Tibial nerve (tissue), 4 donors: ENCODE measurements at regions not wholly inside any gene's neighbourhood (a gene's known extent, or its start where the extent isn't known, plus 50 kb on each side); places are given as distances from the start of the nearest gene placed in this dataset.

Experiments used
- DNase-seq, 2 donors: peaks; one replicate each; pipeline ENCODE4 v3.0.0-alpha.2; 2019; ENCODE audit warnings: low spot score in 2 of 2
- H3K27ac ChIP-seq, 4 donors: fragments of 200-600 bp; sonication (generic) in 3 of 4; one replicate each; pipeline ENCODE4 v1.5.1; 2017 to 2019; ENCODE audit warnings: mild to moderate bottlenecking in 1 of 4
- H3K27me3 ChIP-seq, 2 donors: fragments of 200-600 bp; sonication (generic) in 1 of 2; one replicate each; pipeline versions ENCODE4 v1.5.1 to v1.6.0; 2017 to 2019
- H3K36me3 ChIP-seq, 3 donors: fragments of 200-600 bp; sonication (generic); one replicate each; pipeline ENCODE4 v1.5.1; 2018 to 2019
- H3K4me1 ChIP-seq, 4 donors: fragments of 200-600 bp; sonication (generic) in 3 of 4; one replicate each; pipeline ENCODE4 v1.5.1; 2017 to 2019
- H3K4me3 ChIP-seq, 4 donors: fragments of 200-600 bp; sonication (generic) in 3 of 4; one replicate each; pipeline ENCODE4 v1.5.1; 2017 to 2019; ENCODE audit warnings: mild to moderate bottlenecking in 1 of 4, moderate library complexity in 1 of 4
- H3K9me3 ChIP-seq, 4 donors: fragments of 200-600 bp; sonication (generic) in 3 of 4; one replicate each; pipeline ENCODE4 v1.5.1; 2017 to 2019
- EP300 ChIP-seq, 2 donors: sonication (generic); formaldehyde crosslinking; IDR thresholded peaks; one replicate each; pipeline ENCODE4 v1.6.1; 2017; ENCODE audit warnings: antibody characterized with exemption in 2 of 2, mild to moderate bottlenecking in 1 of 2
- POLR2A ChIP-seq, 2 donors: fragments of 450-650 bp; IDR thresholded peaks; one replicate each; pipeline ENCODE4 v1.6.1; 2017; ENCODE audit warnings: antibody characterized with exemption in 2 of 2, mild to moderate bottlenecking in 2 of 2, moderate library complexity in 2 of 2
- WGBS, 2 donors: methylation state at CpG; one replicate each; pipeline ENCODE4 v1.1.5; 2018; 5-methylcytosine and 5-hydroxymethylcytosine counted together
- TF ChIP-seq, protein P1 (sequence below), 5 experiments: fragments of 200-600 bp in 3 of 5; fragments of 450-650 bp in 2 of 5; sonication (generic) in 3 of 5; IDR thresholded peaks; one replicate each; pipeline ENCODE4 v1.5.1; 2016 to 2019; ENCODE audit warnings: antibody characterized with exemption in 5 of 5, mild to moderate bottlenecking in 3 of 5, moderate library complexity in 2 of 5

DNA sequence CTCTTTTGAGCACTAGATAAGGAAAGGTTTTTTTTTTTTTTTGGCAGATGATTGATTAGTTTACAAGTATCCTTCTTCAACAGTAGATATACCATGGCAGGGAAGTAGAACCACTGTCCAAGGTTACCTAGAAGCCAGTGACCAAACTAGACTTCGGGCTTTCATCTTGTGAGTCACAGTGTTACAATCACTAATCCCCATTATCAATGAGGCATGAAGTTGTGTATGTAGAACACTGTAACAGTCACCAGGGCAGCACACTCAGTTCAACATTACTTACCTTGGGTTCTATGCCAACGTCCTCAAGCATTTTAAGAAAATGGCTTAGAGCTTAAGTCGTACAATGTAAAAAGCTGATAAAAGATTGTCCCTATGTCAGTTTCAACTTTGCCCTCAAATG, 430.9 kb downstream of the ETS1 start:
- no peak for DNase-seq
- Histone ChIP-seq H3K36me3 (no peaks in the 10 kb centered on the region), H3K9me3 (no peaks in the 10 kb centered on the region), H3K27ac (no peak overlapping the region), H3K4me3 (no peak overlapping the region), H3K27me3 (no peaks in the 10 kb centered on the region), H3K4me1 (peaks cover 0 to 4% (median 0%) of the 10 kb centered on the region in 4 donors)
- TF ChIP-seq, protein P1, sequence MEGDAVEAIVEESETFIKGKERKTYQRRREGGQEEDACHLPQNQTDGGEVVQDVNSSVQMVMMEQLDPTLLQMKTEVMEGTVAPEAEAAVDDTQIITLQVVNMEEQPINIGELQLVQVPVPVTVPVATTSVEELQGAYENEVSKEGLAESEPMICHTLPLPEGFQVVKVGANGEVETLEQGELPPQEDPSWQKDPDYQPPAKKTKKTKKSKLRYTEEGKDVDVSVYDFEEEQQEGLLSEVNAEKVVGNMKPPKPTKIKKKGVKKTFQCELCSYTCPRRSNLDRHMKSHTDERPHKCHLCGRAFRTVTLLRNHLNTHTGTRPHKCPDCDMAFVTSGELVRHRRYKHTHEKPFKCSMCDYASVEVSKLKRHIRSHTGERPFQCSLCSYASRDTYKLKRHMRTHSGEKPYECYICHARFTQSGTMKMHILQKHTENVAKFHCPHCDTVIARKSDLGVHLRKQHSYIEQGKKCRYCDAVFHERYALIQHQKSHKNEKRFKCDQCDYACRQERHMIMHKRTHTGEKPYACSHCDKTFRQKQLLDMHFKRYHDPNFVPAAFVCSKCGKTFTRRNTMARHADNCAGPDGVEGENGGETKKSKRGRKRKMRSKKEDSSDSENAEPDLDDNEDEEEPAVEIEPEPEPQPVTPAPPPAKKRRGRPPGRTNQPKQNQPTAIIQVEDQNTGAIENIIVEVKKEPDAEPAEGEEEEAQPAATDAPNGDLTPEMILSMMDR (IDR thresholded peaks at IDR 0.05): no peak
- TF ChIP-seq POLR2A (IDR thresholded peaks at IDR 0.05): no peak
- no peak for TF ChIP-seq EP300 (IDR thresholded peaks at IDR 0.05)
- 78 to 94% methylated on average over 3 of the region's 3 CpGs for WGBS, 2 donors

DNA sequence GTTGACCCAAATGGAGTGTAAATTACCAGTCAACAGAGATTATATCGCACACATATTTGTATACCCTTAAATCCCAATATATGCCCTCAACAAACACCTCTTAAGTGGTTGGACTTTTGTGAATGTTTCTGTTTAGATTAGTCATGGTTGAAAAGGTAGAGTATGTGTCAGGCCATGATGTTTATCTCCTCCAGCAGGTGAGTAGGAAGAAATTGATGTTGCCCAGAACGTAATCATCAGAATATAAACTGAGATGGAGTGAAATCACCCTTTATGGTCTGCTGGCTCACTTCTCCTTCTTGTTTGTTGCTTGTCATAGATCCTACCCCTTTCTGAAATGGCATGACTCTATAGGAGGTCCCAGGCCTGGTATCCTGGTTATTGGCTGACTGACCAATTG, 431.8 kb downstream of the ETS1 start:
- no peak for DNase-seq
- Histone ChIP-seq H3K27me3 (no peaks in the 10 kb centered on the region), H3K4me3 (no peak overlapping the region), H3K36me3 (no peaks in the 10 kb centered on the region), H3K27ac (no peak overlapping the region), H3K4me1 (peaks cover 0 to 4% (median 0%) of the 10 kb centered on the region in 4 donors), H3K9me3 (no peaks in the 10 kb centered on the region)
- TF ChIP-seq POLR2A (IDR thresholded peaks at IDR 0.05): no peak
- TF ChIP-seq, protein P1 (IDR thresholded peaks at IDR 0.05): no peak
- WGBS, 2 donors: 92 to 94% methylated on average over 2 of the region's 2 CpGs

DNA sequence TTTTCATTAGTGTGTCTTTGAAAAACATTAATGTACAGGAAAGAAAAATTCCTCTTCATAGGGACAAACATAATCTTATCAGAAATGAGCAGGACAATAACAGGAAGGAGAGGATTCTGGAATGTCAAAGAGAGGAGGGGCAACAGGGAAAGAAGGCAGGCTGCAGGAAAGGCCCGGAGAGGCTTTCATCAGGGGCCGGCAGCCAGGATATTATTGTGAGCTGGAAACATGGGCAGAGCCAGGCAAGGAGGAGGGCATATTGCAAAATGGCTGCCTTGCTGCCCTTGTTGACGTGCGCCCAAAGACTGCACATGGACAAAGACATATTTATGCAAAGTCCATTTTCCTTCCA, 433.7 kb downstream of the ETS1 start:
- no peak for DNase-seq
- Histone ChIP-seq H3K27ac (no peak overlapping the region), H3K4me3 (no peak overlapping the region), H3K36me3 (no peaks in the 10 kb centered on the region), H3K27me3 (no peaks in the 10 kb centered on the region), H3K9me3 (no peaks in the 10 kb centered on the region), H3K4me1 (peaks cover 0 to 4% (median 0%) of the 10 kb centered on the region in 4 donors)
- WGBS, 2 donors: 47 to 67% methylated on average over 4 of the region's 4 CpGs
- TF ChIP-seq POLR2A (IDR thresholded peaks at IDR 0.05) (no peak), EP300 (IDR thresholded peaks at IDR 0.05) (no peak)
- TF ChIP-seq, protein P1 (IDR thresholded peaks at IDR 0.05): no peak

DNA sequence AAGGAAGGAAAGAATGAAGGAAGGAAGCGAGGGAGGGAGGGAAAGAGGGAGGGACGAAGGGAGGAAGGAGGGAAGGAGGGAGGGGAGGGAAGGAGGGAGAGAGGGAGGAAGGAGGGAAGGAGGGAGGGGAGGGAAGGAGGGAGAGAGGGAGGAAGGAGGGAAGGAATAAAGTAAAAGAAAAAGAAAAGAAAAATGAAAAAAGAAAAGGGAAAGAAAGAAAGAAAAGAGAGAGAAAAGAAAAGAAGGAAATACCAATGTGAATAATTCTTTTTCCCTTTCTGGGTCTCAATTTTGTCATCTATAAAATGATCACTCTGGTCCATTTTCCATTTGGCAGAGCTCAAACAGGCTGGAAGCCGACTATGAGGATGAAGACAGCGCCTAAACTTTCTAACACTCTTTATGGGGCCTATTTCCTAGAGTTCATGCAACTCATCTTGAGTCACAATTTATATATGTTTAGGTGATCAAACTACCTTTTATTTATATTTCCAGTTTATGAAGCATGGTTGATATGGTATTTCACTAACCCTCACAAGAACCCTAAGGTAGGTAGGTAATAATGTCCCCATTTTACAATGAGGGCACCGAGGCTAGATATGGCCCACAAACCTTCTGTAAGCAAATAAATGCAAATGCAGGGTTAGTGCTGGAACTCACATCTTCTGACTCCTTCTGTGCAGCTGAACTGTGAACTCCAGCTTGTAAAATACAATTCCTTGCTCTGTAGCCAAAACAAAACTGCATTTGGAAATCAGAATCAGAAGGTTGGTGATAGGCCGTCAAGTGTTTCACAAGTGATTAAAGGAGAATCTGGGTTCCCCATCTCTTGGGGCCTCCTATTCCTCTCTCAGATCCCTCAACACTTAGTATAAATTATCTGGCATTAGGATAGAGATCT, 434.3 kb downstream of the ETS1 start:
- H3K27me3 ChIP-seq: no peaks in the 10 kb centered on the region
- no peak overlapping the region for H3K27ac ChIP-seq
- WGBS, 2 donors: 82 to 83% methylated on average over 6 of the region's 6 CpGs
- peaks cover 0 to 4% (median 0%) of the 10 kb centered on the region in 4 donors for H3K4me1 ChIP-seq
- TF ChIP-seq, protein P1 (IDR thresholded peaks at IDR 0.05): no peak
- TF ChIP-seq EP300 (IDR thresholded peaks at IDR 0.05) (no peak), POLR2A (IDR thresholded peaks at IDR 0.05) (no peak)
- H3K4me3 ChIP-seq: no peak overlapping the region
- no peaks in the 10 kb centered on the region for H3K9me3 ChIP-seq
- DNase-seq: no peak
- H3K36me3 ChIP-seq: no peaks in the 10 kb centered on the region

DNA sequence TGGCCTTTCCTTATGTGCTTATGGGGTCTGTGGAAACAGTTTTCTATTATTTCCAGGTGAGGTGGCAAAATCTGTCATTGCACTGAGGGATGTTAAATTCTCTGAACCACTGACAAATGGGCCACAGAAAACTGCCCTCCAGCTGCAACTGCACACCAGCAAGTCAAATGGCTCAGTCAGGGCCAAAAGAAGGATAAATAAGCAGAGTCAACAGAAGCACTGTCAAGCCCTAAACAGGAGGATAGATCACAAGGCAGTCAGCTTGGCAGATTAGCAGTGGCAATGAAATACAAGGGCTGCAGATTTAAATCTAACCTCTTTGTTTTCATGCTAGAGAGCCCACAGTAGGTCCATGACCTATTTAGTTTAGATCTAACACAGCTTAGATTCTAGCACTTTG, 435.6 kb downstream of the ETS1 start:
- TF ChIP-seq POLR2A (IDR thresholded peaks at IDR 0.05) (no peak), EP300 (IDR thresholded peaks at IDR 0.05) (no peak)
- TF ChIP-seq, protein P1 (IDR thresholded peaks at IDR 0.05): no peak
- Histone ChIP-seq H3K4me3 (no peak overlapping the region), H3K4me1 (no peaks in the 10 kb centered on the region), H3K27ac (no peak overlapping the region), H3K36me3 (no peaks in the 10 kb centered on the region), H3K9me3 (no peaks in the 10 kb centered on the region), H3K27me3 (no peaks in the 10 kb centered on the region)
- no peak for DNase-seq
